Activated CD4-positive, alpha-beta T cell treated with anti-CD3 and anti-CD28 coated beads for 1 hour (primary cell): ENCODE measurements at regions not wholly inside any gene's neighbourhood (a gene's known extent, or its start where the extent isn't known, plus 50 kb on each side); places are given as distances from the start of the nearest gene placed in this dataset.
"Not testable (repeated sequence)": the region's sequence is repeated elsewhere in the genome, so short reads cannot be mapped to it uniquely, and the experiment has no call there.

Experiments
- DNase-seq: peaks from one replicate; pipeline ENCODE4 v3.0.0-alpha.2; 2020

DNA sequence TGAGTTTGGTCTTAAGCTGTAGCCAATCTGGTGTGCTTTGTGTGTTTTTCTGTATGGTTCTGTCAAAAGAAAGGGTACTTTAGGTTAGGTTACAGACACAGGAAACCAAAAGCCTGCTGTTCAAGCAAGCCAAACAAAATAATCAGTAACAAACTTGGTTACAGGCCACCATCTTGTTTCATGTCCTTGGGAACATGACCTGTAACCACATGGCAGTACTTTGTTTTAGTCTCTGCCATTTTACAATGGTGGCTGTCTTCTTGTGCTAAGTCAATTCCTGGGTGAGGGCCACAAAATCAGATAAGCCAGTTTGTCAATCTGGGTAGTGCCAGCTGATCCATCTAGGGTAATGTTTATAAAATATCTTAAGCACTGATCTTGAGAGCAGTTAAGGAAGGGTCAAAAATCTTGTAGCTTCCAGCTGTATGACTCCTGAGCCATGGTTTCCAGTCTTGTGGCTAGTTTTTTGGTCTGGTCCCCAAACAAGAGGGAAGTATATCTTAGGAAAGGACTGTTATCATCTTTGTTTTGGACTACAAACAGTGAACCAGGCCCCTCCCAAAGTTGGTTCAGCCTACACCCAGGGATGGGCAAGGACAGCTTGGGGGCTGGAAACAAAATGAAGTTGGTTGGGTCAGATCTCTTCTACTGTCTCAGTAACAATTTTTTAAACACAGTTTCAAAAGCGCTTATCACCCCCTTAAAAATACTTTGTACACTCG lies 90.0 kb downstream of the IGLL5 start:
- DNase-seq = no peak

- no peak for DNase-seq
Measured at GRCh38 chr22:22978637-22979036, 91.0 kb downstream of the IGLL5 start.

GRCh38 chr22:22979121-22979724 lies 91.1 kb upstream of the GNAZ start:
- DNase-seq = no peak

GRCh38 chr22:22979954-22980353 lies 90.4 kb upstream of the GNAZ start:
- no peak for DNase-seq

DNA sequence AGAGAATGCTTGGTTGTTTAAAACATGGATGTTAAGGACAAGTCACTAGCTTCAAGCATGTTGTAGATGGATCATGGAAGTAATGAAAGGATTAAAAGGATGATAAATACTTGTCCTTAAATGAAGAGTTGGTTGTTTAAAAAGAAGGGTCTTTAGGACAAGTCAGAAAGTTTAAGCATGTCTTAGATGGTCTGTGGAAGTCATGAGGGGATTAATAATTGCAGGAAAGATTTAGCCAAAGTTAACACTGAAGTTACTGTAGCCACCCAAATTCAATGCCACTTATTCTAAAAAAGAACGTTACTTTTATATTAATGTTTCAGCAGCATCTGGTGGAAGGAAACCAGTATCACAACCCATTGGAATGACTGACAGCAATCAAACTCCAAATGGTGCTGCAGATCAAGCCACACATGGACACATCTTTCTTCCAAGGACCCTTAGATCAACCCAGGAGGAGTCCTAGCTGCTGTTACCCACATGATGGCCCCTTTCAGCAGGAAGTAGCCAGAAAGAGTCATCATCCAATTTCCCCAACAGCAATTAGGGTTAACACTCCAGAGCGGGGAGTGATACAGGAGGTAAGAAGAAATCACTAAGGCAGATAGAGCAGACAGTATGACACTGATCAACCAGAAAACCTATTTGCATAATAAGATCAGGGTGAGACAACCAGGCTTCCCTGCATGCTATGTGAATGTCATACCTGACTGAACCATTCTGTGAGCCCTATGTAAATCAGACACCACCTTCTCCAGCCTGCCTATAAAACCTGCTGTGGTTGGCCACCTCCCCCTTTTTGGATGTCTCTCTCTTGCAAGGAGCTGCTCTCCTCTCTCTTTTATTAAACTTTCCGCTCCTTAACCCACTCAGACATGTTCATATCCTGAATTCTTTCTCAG lies 88.4 kb upstream of the GNAZ start:
- no peak for DNase-seq

DNA sequence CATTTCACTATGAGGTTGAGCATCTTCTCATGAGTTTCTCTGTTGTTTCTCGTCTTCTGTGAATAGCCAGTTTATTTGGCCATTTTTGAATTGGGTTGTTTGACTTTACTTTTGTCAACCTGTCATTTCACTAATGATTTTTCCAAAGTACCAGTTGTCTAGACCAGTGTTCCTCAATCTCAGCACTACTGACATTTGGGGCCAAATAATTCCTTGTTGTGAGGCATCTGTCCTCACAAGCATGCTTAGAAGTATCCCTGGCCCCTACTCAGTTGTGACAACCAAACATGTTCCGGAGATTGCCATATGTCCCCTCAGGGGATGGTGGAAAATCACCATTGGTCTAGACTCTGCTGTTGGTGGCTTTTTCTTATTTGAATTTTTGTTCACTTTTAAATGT lies 87.7 kb upstream of the GNAZ start:
- DNase-seq = no peak

GRCh38 chr22:22983123-22983522 lies 87.2 kb upstream of the GNAZ start:
- DNase-seq = no peak

- DNase-seq = no peak
Measured at GRCh38 chr22:22983816-22984215, 86.5 kb upstream of the GNAZ start.

- DNase-seq = no peak
Measured at GRCh38 chr22:22984967-22985366, 85.4 kb upstream of the GNAZ start.

DNA sequence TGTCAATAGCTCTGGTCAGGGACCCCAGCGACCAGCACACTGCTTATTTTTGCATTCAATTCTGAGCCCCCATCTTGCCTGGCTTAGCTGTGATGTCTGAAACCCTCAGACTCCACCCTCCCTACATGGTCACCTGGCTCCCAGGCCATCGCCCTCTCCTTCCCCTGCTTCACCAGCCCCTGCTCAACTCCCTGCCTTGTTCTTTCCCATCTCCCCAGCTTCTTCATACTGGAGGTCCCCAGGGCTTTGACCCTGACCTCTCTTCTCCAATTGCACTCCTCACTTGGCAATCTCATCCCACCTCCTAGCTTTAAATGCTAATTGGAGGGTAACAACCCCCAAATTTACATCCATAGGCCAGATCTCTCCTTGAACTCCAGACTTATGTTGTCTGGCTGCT lies 84.3 kb upstream of the GNAZ start:
- no peak for DNase-seq

DNA sequence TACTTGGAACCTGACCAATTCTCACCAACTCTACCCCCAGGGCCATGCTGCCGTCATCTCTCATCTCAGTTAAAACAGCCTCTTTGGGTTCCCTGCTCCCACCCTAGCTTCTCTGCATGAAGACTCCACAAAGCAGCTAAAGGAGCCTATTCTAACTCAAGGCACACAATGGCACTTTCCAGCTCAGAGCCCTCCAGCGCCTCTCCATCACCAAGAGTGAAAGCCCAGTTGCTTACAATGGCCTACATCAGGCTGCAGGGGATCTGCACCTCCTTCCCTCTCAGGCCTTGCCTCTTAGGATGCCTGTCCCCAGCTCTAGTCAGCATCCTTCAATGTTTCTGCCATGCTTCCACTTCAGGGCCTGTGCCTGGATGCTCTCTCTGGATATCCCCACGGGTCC lies 83.7 kb upstream of the GNAZ start:
- no peak for DNase-seq

GRCh38 chr22:22988150-22988549 lies 82.2 kb upstream of the GNAZ start:
- DNase-seq = no peak

DNA sequence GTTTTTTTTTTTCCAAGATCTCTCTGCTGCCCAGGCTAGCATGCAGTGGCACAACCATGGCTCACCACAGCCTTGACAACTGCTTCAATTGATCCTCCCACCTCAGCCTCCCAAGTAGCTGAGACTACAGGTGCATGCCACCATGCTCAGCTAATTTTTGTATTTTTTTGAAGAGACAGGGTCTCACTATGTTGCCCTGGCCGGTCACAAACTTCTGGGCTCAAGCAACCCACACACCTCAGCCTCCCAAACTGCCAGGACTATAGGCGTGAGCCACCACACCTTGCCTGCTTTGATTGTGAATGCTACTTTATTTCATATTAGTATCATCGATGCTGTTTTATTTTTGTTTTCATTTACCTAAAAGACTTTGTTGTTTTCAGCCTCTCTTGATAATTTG lies 81.5 kb upstream of the GNAZ start:
- DNase-seq = no peak

DNA sequence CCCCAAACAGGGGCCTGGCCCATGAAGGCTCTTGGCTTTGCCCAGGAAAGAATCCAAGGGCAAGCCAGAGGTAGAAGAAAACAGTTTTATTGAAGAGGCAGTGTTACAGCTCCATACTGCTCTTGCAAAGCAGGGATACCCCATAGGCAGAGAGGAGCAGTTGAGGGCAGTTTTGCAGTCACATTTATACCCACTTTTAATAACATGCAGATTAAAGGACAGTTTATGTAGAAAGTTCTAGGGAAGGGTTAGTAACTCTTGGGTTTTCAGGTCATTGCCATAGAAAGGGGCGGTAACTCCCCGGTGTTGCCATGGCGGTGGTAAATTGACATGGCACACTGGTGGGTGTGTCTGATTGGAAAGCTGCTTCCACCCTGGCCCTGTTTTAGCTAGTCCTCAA lies 80.5 kb upstream of the GNAZ start:
- no peak for DNase-seq

- not testable (repeated sequence) for DNase-seq
Measured at GRCh38 chr22:22990711-22991505, 79.4 kb upstream of the GNAZ start.

DNA sequence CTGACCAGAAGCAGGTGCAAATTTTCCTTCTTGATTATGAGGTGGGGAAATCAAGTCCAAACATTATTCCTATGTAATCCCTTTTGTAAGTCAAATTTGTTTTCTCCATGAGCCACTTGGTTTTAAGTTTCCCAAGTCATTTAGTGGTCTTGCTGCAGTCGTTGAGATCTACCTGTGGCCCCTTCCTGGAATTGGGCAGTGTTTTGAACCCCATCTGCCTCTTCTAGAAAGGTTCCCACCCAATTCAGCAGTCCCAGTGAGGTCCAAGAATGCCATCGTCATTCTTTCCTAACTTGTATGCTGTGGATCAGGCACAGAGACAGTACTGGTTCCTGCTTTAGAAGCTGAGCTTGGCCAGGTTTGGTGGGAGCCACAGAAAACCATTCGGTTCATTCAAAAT lies 77.8 kb upstream of the GNAZ start:
- DNase-seq = no peak

DNA sequence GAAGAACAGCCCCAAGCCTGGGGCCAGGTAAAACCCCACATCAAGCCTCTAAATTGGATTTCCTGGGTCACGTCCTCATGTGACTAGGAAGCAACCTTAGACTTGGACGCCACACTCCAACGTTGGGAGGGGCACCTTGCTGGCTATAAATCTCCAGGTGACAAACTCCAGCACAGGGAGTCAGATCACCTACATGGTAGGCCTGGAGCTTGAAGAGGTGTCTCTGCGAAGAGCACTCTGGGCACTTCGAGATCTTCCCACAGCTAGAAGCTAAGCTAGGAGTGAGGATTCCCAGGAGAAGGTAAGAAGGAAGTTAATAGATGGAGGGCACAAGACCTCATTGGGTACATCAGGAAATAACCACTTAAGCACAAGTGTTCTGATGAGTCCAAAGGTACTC lies 77.1 kb upstream of the GNAZ start:
- no peak for DNase-seq

GRCh38 chr22:22995166-22995565 lies 75.2 kb upstream of the GNAZ start:
- DNase-seq = no peak

- DNase-seq = no peak
Measured at GRCh38 chr22:22996511-22997261, 73.6 kb upstream of the GNAZ start.

- DNase-seq = no peak
Measured at GRCh38 chr22:22997262-22997898, 72.9 kb upstream of the GNAZ start.

DNA sequence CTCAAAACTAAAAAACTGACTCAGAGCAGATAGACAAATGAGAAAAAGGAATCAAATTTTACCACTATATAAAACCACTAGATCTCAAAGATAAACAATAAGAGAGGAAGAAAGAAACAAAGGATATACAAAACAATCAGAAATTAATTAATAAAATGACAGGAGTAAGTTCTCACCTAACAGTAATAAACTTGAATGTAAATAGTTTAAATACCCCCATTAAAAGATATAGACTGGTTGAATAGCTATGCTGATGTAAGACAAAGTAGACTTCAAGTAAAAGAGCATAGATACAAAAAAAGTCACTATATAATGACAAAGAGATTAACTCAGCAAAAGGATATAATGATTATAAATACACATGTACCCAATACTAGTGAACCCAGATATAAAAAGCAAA lies 72.3 kb upstream of the GNAZ start:
- DNase-seq = no peak

GRCh38 chr22:22999523-22999922 lies 70.8 kb upstream of the GNAZ start:
- DNase-seq = no peak
